ENCODE measurements at regions not wholly inside any gene's neighbourhood (a gene's known extent, or its start where the extent isn't known, plus 50 kb on each side); places are given as distances from the start of the nearest gene placed in this dataset.

DNA sequence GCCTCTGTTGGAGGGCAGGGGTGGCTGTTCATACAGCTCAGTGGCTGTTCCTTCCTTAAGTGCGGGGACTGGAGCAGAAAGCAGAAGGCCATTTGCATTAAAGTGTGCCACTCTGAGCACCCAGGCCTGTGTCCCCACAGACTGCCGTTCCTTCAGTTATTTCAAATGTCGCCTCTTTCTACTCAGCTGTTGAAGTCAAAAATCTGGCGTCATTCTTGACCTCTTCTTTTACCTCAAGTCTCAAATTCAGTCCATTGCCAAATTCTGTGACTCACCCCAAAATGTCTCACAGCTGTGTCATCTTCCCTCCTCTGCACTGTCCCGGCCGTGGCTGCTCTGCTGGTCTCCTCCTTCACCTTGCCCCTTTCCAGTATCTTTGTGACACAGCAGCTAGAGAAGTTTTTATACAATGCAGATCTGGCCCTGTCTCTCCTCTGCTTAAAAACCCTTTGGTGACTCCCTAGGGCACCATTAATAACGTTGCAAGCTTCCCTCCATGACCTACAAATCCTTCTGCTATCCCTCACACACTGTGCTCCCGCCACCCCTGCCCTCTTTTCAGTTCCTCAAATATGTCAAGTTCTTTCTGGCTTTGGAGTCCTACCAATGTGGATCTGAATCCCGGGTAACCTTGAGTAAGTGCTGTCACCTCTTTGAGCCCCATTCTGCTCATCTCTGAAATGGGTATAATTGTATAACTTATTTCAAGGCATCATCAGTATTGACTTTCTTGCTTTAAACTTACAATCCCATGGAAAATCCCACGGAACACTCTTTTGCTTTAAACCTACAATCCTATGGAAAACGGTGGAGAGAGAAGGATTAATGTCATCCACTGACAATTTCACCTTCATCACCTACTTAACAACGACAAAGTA is 98.3 kb upstream of the BOD1 start:
- Mint-ChIP-seq H3K4me1 (peaks cover 0 to 8% (median 2%) of the 10 kb centered on the region in 4 donors), H3K27me3 (peaks cover 0 to 11% (median 2%) of the 10 kb centered on the region in 5 donors), H3K36me3 (no peaks in the 10 kb centered on the region), H3K4me3 (no peak overlapping the region), H3K9me3 (no peaks in the 10 kb centered on the region), H3K27ac (no peak overlapping the region)
- POLR2A ChIA-PET, result no interaction called here
- no peak for ATAC-seq
- DNase-seq, result no peak

DNA sequence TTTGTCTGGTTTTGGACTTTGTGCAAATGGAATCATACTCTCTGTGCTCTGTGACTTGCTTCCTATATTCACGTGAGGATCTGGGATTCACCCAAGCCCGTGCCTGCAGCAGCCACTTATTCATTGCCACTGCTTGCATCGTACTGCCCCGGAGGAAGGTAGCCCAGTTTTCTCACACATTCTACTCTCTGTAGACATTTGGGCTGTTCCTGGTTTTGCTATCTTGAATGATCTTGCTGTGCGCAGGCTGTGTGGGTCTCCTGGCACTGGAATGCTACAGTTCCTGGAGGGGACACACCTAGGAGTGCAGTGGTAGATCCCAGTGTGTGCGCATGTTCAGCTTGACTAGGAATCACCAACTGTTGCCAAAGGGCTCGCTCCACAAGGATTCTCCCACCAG is 99.2 kb upstream of the BOD1 start:
- H3K4me1 Mint-ChIP-seq, result peaks cover 0 to 8% (median 2%) of the 10 kb centered on the region in 4 donors
- H3K9me3 Mint-ChIP-seq, result no peaks in the 10 kb centered on the region
- no peaks in the 10 kb centered on the region for H3K36me3 Mint-ChIP-seq
- peaks cover 0 to 11% (median 2%) of the 10 kb centered on the region in 5 donors for H3K27me3 Mint-ChIP-seq
- no peak for DNase-seq
- H3K4me3 Mint-ChIP-seq, result no peak overlapping the region
- no peak for ATAC-seq
- H3K27ac Mint-ChIP-seq, result no peak overlapping the region
- POLR2A ChIA-PET, result no interaction called here

- Mint-ChIP-seq H3K4me3 (no peak overlapping the region), H3K27me3 (peaks cover 2 to 11% (median 3%) of the 10 kb centered on the region in 5 donors), H3K4me1 (peaks cover 0 to 8% (median 2%) of the 10 kb centered on the region in 4 donors), H3K9me3 (no peaks in the 10 kb centered on the region), H3K27ac (no peak overlapping the region), H3K36me3 (no peaks in the 10 kb centered on the region)
- POLR2A ChIA-PET, result no interaction called here
- no peak for ATAC-seq
- no peak for DNase-seq
Observed at GRCh38 chr5:173716058-173716682, 99.7 kb upstream of the BOD1 start.

- H3K4me1 Mint-ChIP-seq, result peaks cover 0 to 3% (median 1%) of the 10 kb centered on the region in 4 donors
- no peaks in the 10 kb centered on the region for H3K9me3 Mint-ChIP-seq
- DNase-seq, result no peak
- peaks cover 8 to 21% (median 16%) of the 10 kb centered on the region in 5 donors for H3K27me3 Mint-ChIP-seq
- no peak overlapping the region for H3K4me3 Mint-ChIP-seq
- no peaks in the 10 kb centered on the region for H3K36me3 Mint-ChIP-seq
- no peak for ATAC-seq
- H3K27ac Mint-ChIP-seq, result no peak overlapping the region
- POLR2A ChIA-PET, result no interaction called here
Observed at GRCh38 chr5:173717959-173718358, 101.5 kb upstream of the BOD1 start.

DNA sequence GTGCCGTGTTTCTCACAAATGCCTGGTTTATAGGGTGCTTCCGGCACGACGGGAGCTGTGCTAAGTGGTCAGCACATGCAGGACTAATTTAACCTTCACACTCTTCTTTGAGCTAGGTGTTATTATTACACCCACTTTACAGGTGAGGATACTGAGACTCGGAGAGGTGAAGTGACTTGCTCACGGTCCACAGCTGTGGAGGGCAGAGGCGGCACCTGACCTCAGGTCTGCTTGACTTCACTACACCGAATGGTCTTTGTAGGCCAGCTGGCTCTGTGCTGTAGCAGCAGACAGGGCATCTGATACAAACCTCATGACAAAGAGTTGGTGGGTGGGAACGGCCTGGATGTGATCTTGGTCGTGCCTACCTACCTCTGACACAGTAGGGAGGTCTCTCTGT is 102.0 kb upstream of the BOD1 start:
- Mint-ChIP-seq H3K9me3 (no peaks in the 10 kb centered on the region), H3K36me3 (no peaks in the 10 kb centered on the region), H3K27ac (no peak overlapping the region), H3K27me3 (peaks cover 8 to 23% (median 16%) of the 10 kb centered on the region in 5 donors), H3K4me3 (no peak overlapping the region), H3K4me1 (peaks cover 0 to 3% (median 1%) of the 10 kb centered on the region in 4 donors)
- DNase-seq, result no peak
- no peak for ATAC-seq
- POLR2A ChIA-PET, result no interaction called here

DNA sequence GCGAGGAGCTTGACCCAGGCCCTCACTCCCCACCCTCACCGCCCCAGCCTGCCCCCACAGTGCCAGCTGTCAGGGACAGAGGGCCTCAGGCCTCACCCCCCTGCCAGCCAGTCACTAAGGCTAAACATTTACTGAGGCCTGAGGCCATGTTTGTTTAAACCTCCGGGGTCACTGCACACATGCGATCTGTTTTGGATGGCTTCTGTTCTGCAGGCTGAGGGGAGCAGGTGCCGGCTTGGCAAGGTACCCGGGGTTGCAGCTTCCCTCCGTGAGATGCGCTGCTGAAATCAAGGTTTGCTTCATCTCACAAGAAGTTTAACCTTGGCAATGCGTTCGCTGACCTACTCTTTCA is 103.3 kb upstream of the BOD1 start:
- Mint-ChIP-seq H3K27ac (no peak overlapping the region), H3K27me3 (peaks cover 8 to 23% (median 16%) of the 10 kb centered on the region in 5 donors), H3K9me3 (peaks cover 0 to under 1% (median 0%) of the 10 kb centered on the region in 9 donors), H3K4me3 (no peak overlapping the region), H3K4me1 (peaks cover 0 to 3% (median under 1%) of the 10 kb centered on the region in 4 donors), H3K36me3 (no peaks in the 10 kb centered on the region)
- DNase-seq, result no peak
- ATAC-seq, result no peak
- POLR2A ChIA-PET, result no interaction called here

DNA sequence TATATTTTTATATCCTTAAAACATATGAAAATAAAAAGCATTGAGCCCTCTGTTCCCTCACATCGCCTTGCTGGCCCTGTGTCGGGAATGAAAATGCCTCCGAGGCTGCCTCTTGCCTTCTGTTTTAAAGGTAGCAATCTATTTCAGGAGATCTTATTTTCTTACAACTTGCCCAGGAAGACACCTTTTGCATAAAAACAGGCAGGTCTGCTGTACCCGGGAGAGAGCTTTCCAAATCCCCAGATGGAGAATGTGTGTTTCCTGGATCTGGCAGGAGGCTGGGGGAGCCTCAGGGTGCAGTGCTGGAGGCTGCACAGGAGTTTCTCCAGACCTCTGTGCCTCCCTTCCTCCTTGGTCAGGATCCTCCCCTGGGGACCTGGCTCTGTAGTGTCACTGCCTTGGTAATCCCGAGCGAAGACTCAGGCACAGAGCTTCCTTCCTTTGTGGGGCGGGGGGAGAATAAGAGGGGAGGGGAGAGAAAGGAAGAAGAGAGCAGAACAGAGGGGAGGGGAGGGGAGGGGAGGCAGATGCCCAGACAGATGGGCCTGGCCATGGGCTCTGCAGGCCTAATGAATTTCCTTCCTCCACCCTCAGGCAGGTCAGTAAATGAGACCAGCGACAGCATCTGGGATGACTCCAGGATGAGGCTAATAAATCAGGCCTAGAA is 104.0 kb upstream of the BOD1 start:
- H3K27me3 Mint-ChIP-seq, result peaks cover 8 to 23% (median 16%) of the 10 kb centered on the region in 5 donors
- POLR2A ChIA-PET, result no interaction called here
- DNase-seq, result no peak
- no peak overlapping the region for H3K27ac Mint-ChIP-seq
- H3K4me1 Mint-ChIP-seq, result peaks cover 0 to 3% (median 0%) of the 10 kb centered on the region in 4 donors
- peaks cover 0 to 5% (median 0%) of the 10 kb centered on the region in 9 donors for H3K9me3 Mint-ChIP-seq
- H3K36me3 Mint-ChIP-seq, result no peaks in the 10 kb centered on the region
- ATAC-seq, result no peak
- H3K4me3 Mint-ChIP-seq, result no peak overlapping the region

DNA sequence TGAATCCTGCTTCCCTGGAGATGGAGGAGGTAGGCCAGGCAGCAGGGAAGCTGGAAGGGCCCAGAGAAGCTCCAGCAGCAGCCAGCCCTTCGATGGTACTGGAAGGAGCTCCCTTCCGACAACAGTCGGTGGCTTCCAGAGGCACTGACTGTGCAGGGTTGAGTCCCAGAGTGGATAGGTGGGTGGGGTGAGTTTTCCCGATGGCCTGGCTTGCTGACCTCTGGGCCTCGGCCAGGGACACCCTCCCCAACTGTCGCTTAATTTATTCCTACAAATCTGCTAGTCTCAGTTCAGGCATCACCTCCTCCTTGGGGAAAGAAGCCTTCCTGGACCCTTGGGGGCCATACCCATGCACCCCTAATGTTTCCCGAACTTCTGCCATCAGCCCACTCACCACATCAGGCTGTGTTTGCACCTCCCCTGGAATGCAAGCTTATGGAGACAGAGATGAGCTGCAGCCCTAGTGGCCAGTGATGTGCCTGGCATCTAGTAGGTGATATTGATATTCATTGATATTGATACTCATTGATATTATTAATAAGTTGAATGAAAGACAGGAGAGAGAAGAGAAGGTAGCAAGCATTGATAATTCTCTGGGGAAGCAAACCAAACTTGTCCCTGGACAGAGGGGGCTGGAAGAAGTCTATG is 104.6 kb upstream of the BOD1 start:
- no peak overlapping the region for H3K27ac Mint-ChIP-seq

DNA sequence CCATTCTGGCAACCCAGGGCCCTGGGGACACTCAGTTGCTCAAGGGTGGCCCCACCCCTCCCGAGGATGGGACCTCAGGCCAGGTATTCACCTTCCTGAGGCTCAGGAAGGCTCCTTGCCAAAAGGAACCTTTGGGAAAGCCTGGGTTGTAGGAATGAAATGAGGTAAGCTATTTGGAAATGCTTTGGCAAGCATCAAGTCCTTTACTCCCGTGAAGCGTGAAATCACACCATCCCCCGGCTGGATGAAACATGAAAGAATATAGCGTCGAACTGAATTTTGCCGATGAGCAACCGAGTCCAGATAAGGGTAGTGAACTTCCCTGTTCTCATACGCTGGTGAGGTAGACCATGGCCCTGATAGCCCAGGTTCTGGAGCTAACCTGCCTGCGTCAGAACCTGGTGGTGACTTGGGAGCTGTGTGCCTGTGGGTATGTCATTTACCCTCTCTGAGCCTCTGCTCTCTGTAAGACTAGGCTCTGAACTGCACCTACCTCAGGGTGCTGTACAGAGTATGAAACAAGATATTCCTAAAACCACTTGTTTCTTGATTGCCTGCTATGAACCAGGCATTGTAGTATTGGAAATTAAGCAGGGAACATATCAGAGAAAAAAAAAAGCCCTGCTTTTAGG is 105.3 kb upstream of the BOD1 start:
- Mint-ChIP-seq H3K9me3 (peaks cover 0 to 9% (median 0%) of the 10 kb centered on the region in 9 donors), H3K27ac (no peak overlapping the region), H3K36me3 (no peaks in the 10 kb centered on the region), H3K4me1 (peaks cover 0 to 3% (median under 1%) of the 10 kb centered on the region in 4 donors), H3K4me3 (no peak overlapping the region), H3K27me3 (peaks cover 10 to 23% (median 16%) of the 10 kb centered on the region in 5 donors)
- POLR2A ChIA-PET, result no interaction called here
- no peak for ATAC-seq
- no peak for DNase-seq

More for the DNA sequence above, 104.6 kb upstream of the BOD1 start:
- no peak for DNase-seq
- Mint-ChIP-seq H3K27me3 (peaks cover 10 to 23% (median 16%) of the 10 kb centered on the region in 5 donors), H3K36me3 (no peaks in the 10 kb centered on the region), H3K4me1 (peaks cover 0 to 3% (median 0%) of the 10 kb centered on the region in 4 donors), H3K9me3 (peaks cover 0 to 8% (median 0%) of the 10 kb centered on the region in 9 donors), H3K4me3 (no peak overlapping the region)
- no peak for ATAC-seq
- POLR2A ChIA-PET, result no interaction called here

GRCh38 chr5:173726846-173727557 is 110.6 kb upstream of the BOD1 start:
- Mint-ChIP-seq H3K27me3 (peaks cover 5 to 12% (median 7%) of the 10 kb centered on the region in 5 donors), H3K4me1 (peaks cover 0 to 3% (median under 1%) of the 10 kb centered on the region in 4 donors), H3K36me3 (no peaks in the 10 kb centered on the region), H3K9me3 (peaks cover 0 to 9% (median 0%) of the 10 kb centered on the region in 9 donors), H3K4me3 (no peak overlapping the region), H3K27ac (no peak overlapping the region)
- POLR2A ChIA-PET, result no interaction called here
- ATAC-seq, result no peak
- DNase-seq, result no peak

DNA sequence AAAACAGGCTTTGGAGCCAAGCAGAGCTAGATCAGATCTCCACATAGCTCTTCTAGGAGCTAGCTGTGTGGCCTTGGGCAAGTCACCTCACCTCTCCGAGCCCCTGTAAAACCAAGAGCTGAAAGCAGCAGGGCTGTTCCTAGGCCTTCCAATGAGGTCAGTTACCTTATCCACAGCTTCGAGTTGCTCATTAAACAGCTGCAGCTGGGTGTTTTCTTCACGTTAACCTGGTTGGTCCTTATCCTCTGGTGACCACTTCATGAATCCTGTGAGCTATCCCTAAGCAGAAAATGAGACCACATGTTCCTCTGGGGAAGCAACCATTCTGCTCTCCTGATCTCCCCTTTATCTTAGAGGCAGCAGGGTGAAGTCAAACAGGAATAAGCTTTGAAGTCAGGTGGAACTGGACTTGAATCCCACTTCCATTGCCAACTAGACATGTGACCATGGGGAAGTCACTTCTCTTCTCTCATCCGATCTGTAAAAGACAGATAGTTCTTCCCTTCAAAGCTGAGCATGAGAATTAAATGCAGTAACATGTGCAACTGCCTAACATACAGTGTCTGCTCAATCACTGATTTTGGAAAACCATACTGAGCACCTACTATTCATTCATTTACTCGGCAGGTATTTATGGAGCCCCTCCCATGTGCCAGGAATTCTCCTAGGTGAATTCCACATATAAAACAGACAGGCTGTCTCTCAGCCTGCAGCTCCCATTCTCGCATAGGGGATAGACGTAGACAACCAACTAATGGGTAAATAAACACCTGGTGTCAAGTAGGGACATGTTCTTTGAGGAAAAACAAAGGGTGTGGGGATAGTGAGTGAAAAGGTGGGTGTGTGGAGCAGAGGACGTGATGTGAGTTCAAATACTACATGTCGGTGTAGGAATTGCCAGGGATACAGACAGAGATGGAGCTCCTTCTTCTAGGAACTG is 111.7 kb upstream of the BOD1 start:
- no peak overlapping the region for H3K4me3 Mint-ChIP-seq
- POLR2A ChIA-PET, result no interaction called here
- H3K36me3 Mint-ChIP-seq, result no peaks in the 10 kb centered on the region
- H3K4me1 Mint-ChIP-seq, result peaks cover 0 to 1% (median 0%) of the 10 kb centered on the region in 4 donors
- peaks cover 0 to 9% (median 0%) of the 10 kb centered on the region in 9 donors for H3K9me3 Mint-ChIP-seq
- H3K27me3 Mint-ChIP-seq, result peaks cover 0 to 4% (median under 1%) of the 10 kb centered on the region in 5 donors
- no peak for DNase-seq
- no peak overlapping the region for H3K27ac Mint-ChIP-seq
- ATAC-seq, result no peak

Data from naive thymus-derived CD8-positive, alpha-beta T cell (primary cell).